ENCODE measurements at regions not wholly inside any gene's neighbourhood (a gene's known extent, or its start where the extent isn't known, plus 50 kb on each side); places are given as distances from the start of the nearest gene placed in this dataset.

DNA sequence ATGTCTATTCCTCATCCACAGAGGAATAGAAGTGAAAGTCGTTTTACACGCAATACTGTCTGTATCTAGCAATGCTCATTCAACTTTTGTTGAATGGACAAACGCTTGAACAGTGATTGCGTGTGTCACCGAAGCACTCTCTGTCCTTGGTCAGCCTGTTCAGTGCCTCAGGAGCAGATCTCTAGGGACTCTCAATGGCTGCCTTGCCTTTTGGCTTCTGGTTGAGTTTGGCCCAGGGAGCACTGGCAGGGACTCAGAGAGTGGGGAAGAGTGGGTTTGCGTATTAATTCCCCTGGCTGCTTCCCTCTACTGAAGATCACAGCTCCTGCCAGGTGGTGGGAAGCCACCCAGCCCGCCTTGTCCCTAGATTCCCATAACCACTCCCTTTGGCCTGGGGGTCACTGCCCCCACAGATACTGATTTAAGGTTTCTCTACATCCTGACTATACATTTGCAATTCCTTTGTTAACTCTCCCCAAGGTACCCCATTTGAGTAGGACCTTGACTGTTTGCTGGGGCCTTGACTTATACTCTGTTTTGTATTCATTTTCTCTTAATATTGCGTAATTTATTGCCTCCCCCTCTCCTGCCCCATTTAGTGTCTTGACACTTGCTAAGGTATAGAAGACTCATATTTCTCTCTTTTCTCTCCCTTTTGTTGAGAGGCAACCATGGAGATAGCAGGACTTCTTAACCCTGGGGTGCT lies 61.7 kb upstream of the USP24 start:
- Histone ChIP-seq H2BK120ac (ENCODE audit: low read depth, low read length) (no peak overlapping the region), H3K9me3 (ENCODE audit: control insufficient read depth, low read length) (no peaks in the 10 kb centered on the region), H4K91ac (ENCODE audit: low read length) (no peak overlapping the region), H2AFZ (ENCODE audit: low read depth, low read length) (peak overlapping the region; percentile 36), H3K79me1 (replicated peaks; ENCODE audit: low read length, poor library complexity, severe bottlenecking) (no peaks in the 10 kb centered on the region), H3K4ac (ENCODE audit: low read depth in 1 of 2, low read length in 2 of 2) (no peak overlapping the region), H3K27me3 (ENCODE audit: control insufficient read depth in 1 of 2, insufficient read depth in 1 of 2, low read length in 2 of 2) (no peaks in the 10 kb centered on the region), H3K27ac (ENCODE audit: low read length, poor library complexity, severe bottlenecking) (no peak overlapping the region), H2BK5ac (ENCODE audit: low read depth, low read length, poor library complexity, severe bottlenecking) (no peak overlapping the region), H4K8ac (ENCODE audit: low read length) (no peak overlapping the region), H3K14ac (ENCODE audit: low read length in 2 of 2) (no peak overlapping the region), H3K36me3 (ENCODE audit: control insufficient read depth in 1 of 2, insufficient read depth in 2 of 2, low read depth in 1 of 2, low read length in 2 of 2) (no peaks in the 10 kb centered on the region), H3K18ac (ENCODE audit: low read depth in 1 of 2, low read length in 2 of 2) (peak overlapping the region in 1 of 2 experiments; percentile 68), H2BK15ac (ENCODE audit: low read depth, poor library complexity, severe bottlenecking) (no peak overlapping the region), H2AK5ac (ENCODE audit: low read length, severe bottlenecking) (peak overlapping the region; percentile 31), H3K4me3 (ENCODE audit: insufficient read depth in 1 of 2, low read depth in 1 of 2, low read length in 2 of 2) (peak overlapping the region in 1 of 2 experiments; percentile 42), H3K9ac (ENCODE audit: low read length) (peak overlapping the region; percentile 65), H3K4me2 (ENCODE audit: low read length, poor library complexity, severe bottlenecking) (no peak overlapping the region), H3K4me1 (ENCODE audit: control insufficient read depth, insufficient read depth, low read depth, low read length) (peaks cover 9% of the 10 kb centered on the region), H3K23ac (ENCODE audit: low read length in 2 of 2) (no peak overlapping the region), H2BK12ac (ENCODE audit: low read length in 2 of 2) (no peak overlapping the region)
- DNase-seq, result no peak
- WGBS, result 95% methylated on average over 8 of the region's 8 CpGs

GRCh38 chr1:55275941-55276341 lies 60.8 kb upstream of the USP24 start:
- no peak overlapping the region for H4K91ac ChIP-seq (ENCODE audit: low read length)
- no peak overlapping the region for H2AFZ ChIP-seq (ENCODE audit: low read depth, low read length)
- peaks cover 9% of the 10 kb centered on the region for H3K4me1 ChIP-seq (ENCODE audit: control insufficient read depth, insufficient read depth, low read depth, low read length)
- DNase-seq, result peak; percentile 29
- no peak overlapping the region for H4K8ac ChIP-seq (ENCODE audit: low read length)
- H3K14ac ChIP-seq (ENCODE audit: low read length in 2 of 2), result no peak overlapping the region
- no peak overlapping the region for H2BK12ac ChIP-seq (ENCODE audit: low read length in 2 of 2)
- H3K36me3 ChIP-seq (ENCODE audit: control insufficient read depth in 1 of 2, insufficient read depth in 2 of 2, low read depth in 1 of 2, low read length in 2 of 2), result no peaks in the 10 kb centered on the region
- H2AK5ac ChIP-seq (ENCODE audit: low read length, severe bottlenecking), result no peak overlapping the region
- no peak overlapping the region for H3K23ac ChIP-seq (ENCODE audit: low read length in 2 of 2)
- H3K9ac ChIP-seq (ENCODE audit: low read length), result peak overlapping the region; percentile 65
- H3K27ac ChIP-seq (ENCODE audit: low read length, poor library complexity, severe bottlenecking), result no peak overlapping the region
- 38% methylated on average over 1 of the region's 1 CpG for WGBS
- no peaks in the 10 kb centered on the region for H3K79me1 ChIP-seq (replicated peaks; ENCODE audit: low read length, poor library complexity, severe bottlenecking)
- no peak overlapping the region for H2BK15ac ChIP-seq (ENCODE audit: low read depth, poor library complexity, severe bottlenecking)
- no peak overlapping the region for H3K4me2 ChIP-seq (ENCODE audit: low read length, poor library complexity, severe bottlenecking)
- H3K27me3 ChIP-seq (ENCODE audit: control insufficient read depth in 1 of 2, insufficient read depth in 1 of 2, low read length in 2 of 2), result no peaks in the 10 kb centered on the region
- H3K18ac ChIP-seq (ENCODE audit: low read depth in 1 of 2, low read length in 2 of 2), result no peak overlapping the region
- H3K9me3 ChIP-seq (ENCODE audit: control insufficient read depth, low read length), result no peaks in the 10 kb centered on the region
- H3K4me3 ChIP-seq (ENCODE audit: insufficient read depth in 1 of 2, low read depth in 1 of 2, low read length in 2 of 2), result no peak overlapping the region
- no peak overlapping the region for H2BK5ac ChIP-seq (ENCODE audit: low read depth, low read length, poor library complexity, severe bottlenecking)
- H3K4ac ChIP-seq (ENCODE audit: low read depth in 1 of 2, low read length in 2 of 2), result no peak overlapping the region
- no peak overlapping the region for H2BK120ac ChIP-seq (ENCODE audit: low read depth, low read length)

DNA sequence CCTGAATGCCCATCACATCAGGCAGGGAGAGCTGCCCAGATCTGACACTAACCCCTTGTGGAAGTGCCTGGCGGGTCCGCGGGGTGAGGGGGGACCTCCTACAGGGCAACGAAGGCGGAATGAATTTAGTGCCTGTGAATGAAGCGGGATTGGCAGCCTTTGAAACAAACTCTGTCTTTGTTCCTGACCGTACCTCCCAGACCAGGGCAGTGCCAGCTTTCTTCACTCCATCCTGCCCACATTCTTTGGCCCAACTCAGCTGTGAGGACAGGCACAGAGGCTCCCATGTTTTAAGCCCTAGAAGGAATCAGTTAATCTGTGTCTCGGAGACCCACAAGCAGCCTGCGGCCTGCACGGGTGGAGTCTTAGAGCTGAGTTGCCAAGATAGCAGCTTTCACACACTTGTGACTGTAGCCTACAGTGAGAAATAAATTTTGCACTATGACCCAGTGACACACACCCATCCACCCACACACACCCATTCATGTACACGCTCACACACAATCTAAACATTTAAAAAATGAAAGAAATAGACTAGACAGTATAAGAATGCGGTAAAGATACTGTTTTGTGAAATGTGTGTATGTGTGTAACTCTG lies 60.1 kb upstream of the USP24 start:
- H2AFZ ChIP-seq (ENCODE audit: low read depth, low read length), result no peak overlapping the region
- no peaks in the 10 kb centered on the region for H3K36me3 ChIP-seq (ENCODE audit: control insufficient read depth in 1 of 2, insufficient read depth in 2 of 2, low read depth in 1 of 2, low read length in 2 of 2)
- H4K91ac ChIP-seq (ENCODE audit: low read length), result peak overlapping the region; percentile 47
- peak overlapping the region; percentile 33 for H4K8ac ChIP-seq (ENCODE audit: low read length)
- WGBS, result 80% methylated on average over 11 of the region's 12 CpGs
- no peak overlapping the region for H2BK12ac ChIP-seq (ENCODE audit: low read length in 2 of 2)
- H3K4ac ChIP-seq (ENCODE audit: low read depth in 1 of 2, low read length in 2 of 2), result no peak overlapping the region
- H2BK5ac ChIP-seq (ENCODE audit: low read depth, low read length, poor library complexity, severe bottlenecking), result no peak overlapping the region
- H3K9me3 ChIP-seq (ENCODE audit: control insufficient read depth, low read length), result no peaks in the 10 kb centered on the region
- no peak overlapping the region for H3K23ac ChIP-seq (ENCODE audit: low read length in 2 of 2)
- no peak overlapping the region for H2BK120ac ChIP-seq (ENCODE audit: low read depth, low read length)
- H3K4me3 ChIP-seq (ENCODE audit: insufficient read depth in 1 of 2, low read depth in 1 of 2, low read length in 2 of 2), result no peak overlapping the region
- H3K14ac ChIP-seq (ENCODE audit: low read length in 2 of 2), result no peak overlapping the region
- no peak overlapping the region for H3K18ac ChIP-seq (ENCODE audit: low read depth in 1 of 2, low read length in 2 of 2)
- peak overlapping the region; percentile 65 for H3K9ac ChIP-seq (ENCODE audit: low read length)
- peaks cover 9% of the 10 kb centered on the region for H3K4me1 ChIP-seq (ENCODE audit: control insufficient read depth, insufficient read depth, low read depth, low read length)
- H3K27ac ChIP-seq (ENCODE audit: low read length, poor library complexity, severe bottlenecking), result no peak overlapping the region
- DNase-seq, result no peak
- H2BK15ac ChIP-seq (ENCODE audit: low read depth, poor library complexity, severe bottlenecking), result peak overlapping the region; percentile 65
- no peaks in the 10 kb centered on the region for H3K79me1 ChIP-seq (replicated peaks; ENCODE audit: low read length, poor library complexity, severe bottlenecking)
- H3K4me2 ChIP-seq (ENCODE audit: low read length, poor library complexity, severe bottlenecking), result no peak overlapping the region
- H3K27me3 ChIP-seq (ENCODE audit: control insufficient read depth in 1 of 2, insufficient read depth in 1 of 2, low read length in 2 of 2), result no peaks in the 10 kb centered on the region
- H2AK5ac ChIP-seq (ENCODE audit: low read length, severe bottlenecking), result no peak overlapping the region

GRCh38 chr1:55272994-55273393 lies 57.8 kb upstream of the USP24 start:
- H3K4me2 ChIP-seq (ENCODE audit: low read length, poor library complexity, severe bottlenecking), result no peak overlapping the region
- no peak overlapping the region for H3K9ac ChIP-seq (ENCODE audit: low read length)
- H4K8ac ChIP-seq (ENCODE audit: low read length), result no peak overlapping the region
- no peak for DNase-seq
- WGBS, result 71% methylated on average over 4 of the region's 4 CpGs
- no peaks in the 10 kb centered on the region for H3K27me3 ChIP-seq (ENCODE audit: control insufficient read depth in 1 of 2, insufficient read depth in 1 of 2, low read length in 2 of 2)
- no peak overlapping the region for H2BK15ac ChIP-seq (ENCODE audit: low read depth, poor library complexity, severe bottlenecking)
- no peak overlapping the region for H2BK120ac ChIP-seq (ENCODE audit: low read depth, low read length)
- no peak overlapping the region for H2AFZ ChIP-seq (ENCODE audit: low read depth, low read length)
- no peak overlapping the region for H4K91ac ChIP-seq (ENCODE audit: low read length)
- no peak overlapping the region for H3K4me3 ChIP-seq (ENCODE audit: insufficient read depth in 1 of 2, low read depth in 1 of 2, low read length in 2 of 2)
- H3K79me1 ChIP-seq (replicated peaks; ENCODE audit: low read length, poor library complexity, severe bottlenecking), result no peaks in the 10 kb centered on the region
- no peak overlapping the region for H3K4ac ChIP-seq (ENCODE audit: low read depth in 1 of 2, low read length in 2 of 2)
- peaks cover 5% of the 10 kb centered on the region for H3K9me3 ChIP-seq (ENCODE audit: control insufficient read depth, low read length)
- peak overlapping the region in 1 of 2 experiments; percentile 31 for H2BK12ac ChIP-seq (ENCODE audit: low read length in 2 of 2)
- H2AK5ac ChIP-seq (ENCODE audit: low read length, severe bottlenecking), result no peak overlapping the region
- H3K18ac ChIP-seq (ENCODE audit: low read depth in 1 of 2, low read length in 2 of 2), result no peak overlapping the region
- H3K23ac ChIP-seq (ENCODE audit: low read length in 2 of 2), result no peak overlapping the region
- no peak overlapping the region for H3K27ac ChIP-seq (ENCODE audit: low read length, poor library complexity, severe bottlenecking)
- peaks cover 9% of the 10 kb centered on the region for H3K4me1 ChIP-seq (ENCODE audit: control insufficient read depth, insufficient read depth, low read depth, low read length)
- no peaks in the 10 kb centered on the region for H3K36me3 ChIP-seq (ENCODE audit: control insufficient read depth in 1 of 2, insufficient read depth in 2 of 2, low read depth in 1 of 2, low read length in 2 of 2)
- H3K14ac ChIP-seq (ENCODE audit: low read length in 2 of 2), result peak overlapping the region in 1 of 2 experiments; percentile 70
- H2BK5ac ChIP-seq (ENCODE audit: low read depth, low read length, poor library complexity, severe bottlenecking), result no peak overlapping the region
